Activated T-helper 2 cell treated with anti-CD3 and anti-CD28 coated beads, Interferon-gamma antibody, Interleukin-2, Interleukin-4, amounts not matched to agents 10 μg/mL and 5 μg/mL and 100 μg/mL, durations not matched to agents 14 hours and 24 hours and 36 hours (primary cell): ENCODE measurements at regions not wholly inside any gene's neighbourhood (a gene's known extent, or its start where the extent isn't known, plus 50 kb on each side); places are given as distances from the start of the nearest gene placed in this dataset.

Experiments
- DNase-seq: peaks from one replicate; pipeline ENCODE4 v3.0.0; 2021; ENCODE audit warnings: low spot score
- H3K27ac Mint-ChIP-seq: one replicate; pipeline ENCODE4 v1.8.0; 2021; ENCODE audit warnings: mixed read lengths
- H3K27me3 Mint-ChIP-seq: one replicate; pipeline ENCODE4 v1.8.0; 2021; ENCODE audit warnings: low read depth, mixed read lengths
- H3K36me3 Mint-ChIP-seq: one replicate; pipeline ENCODE4 v1.8.0; 2021; ENCODE audit warnings: low read depth, mixed read lengths
- H3K4me1 Mint-ChIP-seq: one replicate; pipeline ENCODE4 v1.8.0; 2021; ENCODE audit warnings: low read depth, mixed read lengths
- H3K4me3 Mint-ChIP-seq: one replicate; pipeline ENCODE4 v1.8.0; 2021; ENCODE audit warnings: low read depth, mild to moderate bottlenecking, moderate library complexity, mixed read lengths
- H3K9me3 Mint-ChIP-seq: one replicate; pipeline ENCODE4 v1.8.0; 2021; ENCODE audit warnings: mixed read lengths
- intact Hi-C: fragments of 100-400 bp; cut with micrococcal nuclease; formaldehyde crosslinking; loops from one replicate; pipeline ENCODE4 v1.15.1; 2023

DNA sequence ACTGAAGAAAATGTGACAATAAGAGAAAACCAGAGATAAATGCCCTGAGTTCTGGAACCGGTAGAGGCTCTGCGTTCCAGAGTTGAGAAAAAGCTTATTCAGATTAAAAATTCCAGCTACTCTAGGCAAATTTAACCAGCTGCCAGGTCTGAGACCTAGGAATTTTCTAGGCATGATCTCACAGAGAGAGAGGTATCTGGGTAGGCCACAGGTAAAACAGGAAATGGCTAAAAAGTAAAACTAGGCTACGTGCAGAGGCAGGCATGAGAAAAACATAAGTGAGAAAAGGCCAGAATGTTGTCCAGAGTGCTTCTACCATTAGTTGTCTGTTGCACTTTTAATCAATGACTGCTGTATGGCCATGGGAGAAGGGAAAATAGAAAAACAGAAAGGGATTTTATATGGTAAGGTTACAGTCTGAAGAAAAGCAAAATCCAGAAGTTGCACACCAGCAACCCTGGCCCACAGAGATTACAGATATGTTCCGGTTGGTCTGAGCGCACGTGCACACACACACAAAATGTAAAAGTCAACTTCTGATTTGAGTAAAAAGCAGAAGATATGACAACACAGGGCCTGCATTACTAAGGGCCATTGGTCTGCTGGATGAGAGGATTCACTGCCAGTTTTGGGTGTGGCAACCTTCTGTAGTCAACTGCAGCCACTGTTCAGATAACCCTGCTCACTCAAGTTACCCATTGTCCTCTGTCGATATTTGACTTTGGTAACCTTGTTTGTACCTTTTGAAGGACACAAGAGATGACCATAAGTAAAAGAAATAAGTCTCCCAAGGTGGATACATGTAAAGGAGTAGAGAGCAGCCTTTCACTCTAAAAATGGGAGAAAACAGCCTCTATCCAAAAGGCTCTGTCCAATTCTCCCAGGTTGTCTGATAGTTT is 266.0 kb downstream of the DTWD2 start:
- intact Hi-C loops, result no loop called here

DNA sequence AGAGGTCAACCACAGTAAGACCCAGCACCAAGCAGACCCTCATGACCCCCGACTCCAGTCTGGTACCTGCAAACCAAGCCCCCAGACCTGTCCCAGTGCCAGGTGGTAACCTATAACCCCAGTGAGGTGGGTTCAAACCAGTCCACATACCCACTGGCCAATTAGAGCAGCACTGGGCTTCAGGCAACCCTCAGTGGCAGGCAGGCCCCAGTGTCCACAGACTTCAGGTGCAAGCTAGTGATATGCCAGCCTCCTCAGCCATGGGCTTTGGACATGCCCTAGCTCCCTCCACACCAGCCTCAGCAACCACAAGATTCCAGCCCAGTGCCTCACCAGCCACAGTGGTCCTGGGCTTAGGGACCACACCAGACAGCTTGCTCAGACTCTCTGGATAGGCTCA is 276.6 kb downstream of the DTWD2 start:
- Mint-ChIP-seq H3K36me3 (no peaks in the 10 kb centered on the region), H3K4me3 (no peak overlapping the region), H3K4me1 (no peaks in the 10 kb centered on the region), H3K27me3 (no peaks in the 10 kb centered on the region), H3K9me3 (peaks cover 13% of the 10 kb centered on the region), H3K27ac (no peak overlapping the region)
- intact Hi-C loops, result no loop called here
- DNase-seq, result no peak

More for the DNA sequence above, 266.0 kb downstream of the DTWD2 start:
- no peak for DNase-seq
- no peaks in the 10 kb centered on the region for H3K4me1 Mint-ChIP-seq
- H3K27me3 Mint-ChIP-seq, result no peaks in the 10 kb centered on the region
- H3K27ac Mint-ChIP-seq, result no peak overlapping the region
- no peak overlapping the region for H3K4me3 Mint-ChIP-seq
- H3K9me3 Mint-ChIP-seq, result no peaks in the 10 kb centered on the region
- no peaks in the 10 kb centered on the region for H3K36me3 Mint-ChIP-seq

DNA sequence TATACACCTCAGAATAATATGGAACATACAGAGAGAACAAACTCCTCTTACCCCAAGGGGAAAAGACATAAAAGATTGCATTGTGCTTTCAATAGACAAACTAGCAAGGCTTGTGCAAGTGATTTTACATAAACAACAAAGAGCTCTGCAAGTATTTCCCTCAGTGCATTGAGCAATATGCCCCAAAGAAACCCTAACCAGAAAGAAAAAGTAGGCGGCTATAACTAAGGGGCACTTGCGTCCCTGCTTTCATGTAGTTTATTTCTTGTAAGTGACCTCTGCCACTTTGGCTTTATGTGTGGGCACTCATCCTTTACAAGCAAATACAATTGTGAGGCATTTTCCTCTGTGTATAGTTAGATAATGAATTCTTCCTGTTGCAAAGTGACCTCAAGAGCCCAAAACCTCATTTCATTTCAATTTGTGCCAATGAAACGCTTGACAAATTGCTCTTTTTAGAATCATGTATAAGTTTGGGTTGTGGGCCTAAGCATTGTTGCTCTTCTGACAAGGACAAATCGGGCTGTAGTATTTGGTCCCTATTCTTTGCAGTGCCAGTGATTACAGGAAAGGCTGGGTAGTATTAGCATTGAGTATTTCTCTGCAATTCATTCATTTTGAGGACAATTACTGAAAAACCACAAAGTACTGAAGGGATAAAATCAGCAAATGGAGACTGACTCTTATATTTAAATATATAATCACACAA is 282.2 kb downstream of the DTWD2 start:
- intact Hi-C loops, result no loop called here
- DNase-seq, result no peak
- Mint-ChIP-seq H3K27me3 (no peaks in the 10 kb centered on the region), H3K27ac (no peak overlapping the region), H3K4me1 (no peaks in the 10 kb centered on the region), H3K9me3 (peaks cover 21% of the 10 kb centered on the region), H3K4me3 (no peak overlapping the region), H3K36me3 (no peaks in the 10 kb centered on the region)

- DNase-seq, result no peak
- Mint-ChIP-seq H3K9me3 (peaks cover 21% of the 10 kb centered on the region), H3K27me3 (no peaks in the 10 kb centered on the region), H3K27ac (no peak overlapping the region), H3K36me3 (no peaks in the 10 kb centered on the region), H3K4me3 (no peak overlapping the region), H3K4me1 (no peaks in the 10 kb centered on the region)
- intact Hi-C loops, result no loop called here
Observed at GRCh38 chr5:118703241-118703640, 285.1 kb downstream of the DTWD2 start.

- Mint-ChIP-seq H3K27me3 (no peaks in the 10 kb centered on the region), H3K27ac (no peak overlapping the region)
- intact Hi-C loops, result no loop called here
Observed at GRCh38 chr5:118701791-118702190, 286.6 kb downstream of the DTWD2 start.

DNA sequence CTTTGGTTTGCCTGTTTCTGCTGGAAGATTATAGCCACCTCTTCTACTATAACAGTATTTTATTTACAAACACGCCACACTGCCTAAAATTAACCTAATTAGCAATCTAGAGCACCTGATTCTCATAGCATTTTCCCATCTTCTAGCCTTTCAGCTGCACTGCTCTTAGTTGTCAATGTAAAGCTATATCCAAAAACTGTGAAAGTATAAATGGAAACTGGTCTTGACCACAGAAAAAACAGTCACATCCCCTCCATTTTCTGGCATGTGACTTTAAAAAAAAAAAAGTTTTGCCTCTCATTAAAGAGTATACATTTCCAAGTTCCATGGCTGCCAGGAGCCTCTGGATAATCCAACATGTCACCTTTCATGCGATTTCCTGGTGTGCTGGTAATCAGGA is 287.8 kb downstream of the DTWD2 start:
- DNase-seq, result no peak
- Mint-ChIP-seq H3K4me3 (no peak overlapping the region), H3K36me3 (no peaks in the 10 kb centered on the region), H3K27ac (no peak overlapping the region), H3K4me1 (no peaks in the 10 kb centered on the region), H3K27me3 (no peaks in the 10 kb centered on the region), H3K9me3 (peaks cover 18% of the 10 kb centered on the region)
- intact Hi-C loops, result no loop called here

More at GRCh38 chr5:118701791-118702190, 286.6 kb downstream of the DTWD2 start:
- Mint-ChIP-seq H3K4me3 (no peak overlapping the region), H3K36me3 (no peaks in the 10 kb centered on the region), H3K4me1 (no peaks in the 10 kb centered on the region), H3K9me3 (peaks cover 21% of the 10 kb centered on the region)
- DNase-seq, result no peak

DNA sequence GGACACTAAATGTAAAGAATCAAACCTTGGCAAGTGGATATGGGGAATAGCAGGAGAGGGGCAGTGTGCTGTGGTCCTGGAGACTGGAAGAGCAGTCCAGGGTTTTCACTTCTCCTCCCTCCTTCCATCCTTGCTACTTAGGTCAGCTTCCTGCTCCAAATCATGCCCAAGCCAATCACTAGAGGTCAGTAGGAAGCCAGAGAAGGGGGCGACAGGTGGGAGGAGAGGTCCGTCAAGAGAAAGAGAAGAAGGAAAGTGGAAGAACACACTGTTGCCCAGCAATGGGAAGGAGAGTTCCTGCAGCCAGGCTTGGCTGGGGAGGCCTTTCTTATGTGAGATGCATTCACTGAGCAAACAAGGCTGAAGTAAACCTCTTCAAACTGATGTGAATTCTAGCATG is 289.6 kb downstream of the DTWD2 start:
- H3K27ac Mint-ChIP-seq, result no peak overlapping the region
- no peak for DNase-seq
- H3K9me3 Mint-ChIP-seq, result peaks cover 4% of the 10 kb centered on the region
- no peaks in the 10 kb centered on the region for H3K27me3 Mint-ChIP-seq
- H3K4me1 Mint-ChIP-seq, result no peaks in the 10 kb centered on the region
- H3K4me3 Mint-ChIP-seq, result no peak overlapping the region
- intact Hi-C loops, result no loop called here
- no peaks in the 10 kb centered on the region for H3K36me3 Mint-ChIP-seq

- no peaks in the 10 kb centered on the region for H3K4me1 Mint-ChIP-seq
- H3K27me3 Mint-ChIP-seq, result no peaks in the 10 kb centered on the region
- intact Hi-C loops, result no loop called here
- no peak for DNase-seq
- no peaks in the 10 kb centered on the region for H3K36me3 Mint-ChIP-seq
- no peaks in the 10 kb centered on the region for H3K9me3 Mint-ChIP-seq
- H3K27ac Mint-ChIP-seq, result no peak overlapping the region
- H3K4me3 Mint-ChIP-seq, result no peak overlapping the region
Observed at GRCh38 chr5:118696076-118696475, 292.3 kb downstream of the DTWD2 start.

DNA sequence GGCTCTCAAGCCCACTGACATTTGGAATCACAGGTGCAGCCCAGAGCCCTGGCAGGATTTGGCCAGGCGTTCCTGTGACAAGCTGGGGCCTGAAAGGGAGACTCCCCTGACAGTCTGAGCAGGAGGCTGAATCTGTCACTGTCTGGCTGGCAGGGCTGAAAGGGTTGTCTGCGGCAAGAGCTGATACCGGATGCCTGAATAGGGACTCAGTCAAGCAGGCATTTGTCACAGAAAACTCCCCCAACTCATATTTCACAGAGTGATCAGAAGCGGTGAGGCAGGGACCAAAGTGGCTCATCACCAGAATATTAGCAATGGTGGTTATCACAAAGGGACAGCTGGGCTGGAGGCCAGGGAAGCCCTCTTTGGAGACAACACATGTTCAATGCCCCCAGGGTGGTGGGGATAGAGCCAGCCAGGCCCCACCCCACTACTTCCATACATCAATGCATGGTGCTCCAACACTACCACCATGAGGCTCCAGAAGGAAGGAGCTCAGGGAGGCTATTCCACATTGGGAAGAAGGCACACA is 295.5 kb downstream of the DTWD2 start:
- no peaks in the 10 kb centered on the region for H3K36me3 Mint-ChIP-seq
- H3K4me3 Mint-ChIP-seq, result no peak overlapping the region
- no peaks in the 10 kb centered on the region for H3K9me3 Mint-ChIP-seq
- intact Hi-C loops, result no loop called here
- H3K27ac Mint-ChIP-seq, result no peak overlapping the region
- DNase-seq, result no peak
- no peaks in the 10 kb centered on the region for H3K4me1 Mint-ChIP-seq
- no peaks in the 10 kb centered on the region for H3K27me3 Mint-ChIP-seq

DNA sequence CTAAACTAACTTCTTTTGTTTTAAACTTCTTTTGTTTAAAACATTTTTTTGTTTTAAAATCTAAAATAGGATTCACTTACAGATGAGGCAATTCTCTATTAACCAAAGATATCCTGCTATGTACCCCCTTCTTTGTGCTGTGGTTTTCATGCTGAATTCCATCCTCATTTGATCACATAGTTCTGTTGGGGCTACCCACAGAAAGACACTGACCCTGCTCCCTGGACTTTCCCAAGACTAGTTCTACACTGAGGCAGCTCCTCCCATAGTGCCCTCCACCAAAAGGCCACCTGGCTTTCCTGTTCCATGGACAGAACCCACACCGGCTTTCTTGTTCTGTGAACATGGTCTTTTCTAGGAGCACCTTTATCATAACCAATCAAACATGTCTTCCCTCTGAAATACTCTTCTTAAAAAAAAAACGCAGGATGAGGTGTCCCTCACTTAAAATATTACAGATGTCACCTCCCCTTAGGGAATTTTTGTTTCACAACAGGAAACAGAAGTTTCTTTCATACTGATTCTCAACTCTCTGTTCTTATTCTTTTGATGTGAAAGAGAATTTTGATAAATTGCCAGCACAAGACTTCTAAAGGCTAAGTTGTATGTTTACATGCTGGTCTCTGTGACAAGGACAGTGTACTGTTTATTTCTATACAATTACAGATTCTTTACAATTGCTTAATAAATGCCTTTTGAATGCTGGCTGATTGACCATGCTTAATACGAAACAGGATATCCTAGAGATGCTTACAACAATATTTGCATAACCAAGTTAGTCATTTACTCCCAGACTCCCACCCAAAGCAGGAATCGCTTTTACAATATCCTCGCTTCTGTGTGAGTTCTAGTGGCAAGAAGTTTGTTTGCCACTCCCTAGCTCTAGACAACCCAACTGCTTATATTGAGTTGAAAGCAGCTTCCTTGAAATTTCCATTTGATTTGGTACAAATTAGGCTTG is 300.4 kb downstream of the DTWD2 start:
- no peaks in the 10 kb centered on the region for H3K27me3 Mint-ChIP-seq
- no peaks in the 10 kb centered on the region for H3K9me3 Mint-ChIP-seq
- intact Hi-C loops, result no loop called here
- no peak for DNase-seq
- no peaks in the 10 kb centered on the region for H3K36me3 Mint-ChIP-seq
- H3K27ac Mint-ChIP-seq, result no peak overlapping the region
- H3K4me1 Mint-ChIP-seq, result no peaks in the 10 kb centered on the region
- H3K4me3 Mint-ChIP-seq, result no peak overlapping the region

GRCh38 chr5:118687100-118687499 is 301.2 kb downstream of the DTWD2 start:
- DNase-seq, result no peak
- Mint-ChIP-seq H3K4me3 (no peak overlapping the region), H3K36me3 (no peaks in the 10 kb centered on the region), H3K4me1 (no peaks in the 10 kb centered on the region), H3K27me3 (no peaks in the 10 kb centered on the region), H3K9me3 (no peaks in the 10 kb centered on the region), H3K27ac (no peak overlapping the region)
- intact Hi-C loops, result no loop called here

- intact Hi-C loops, result no loop called here
- H3K27me3 Mint-ChIP-seq, result no peaks in the 10 kb centered on the region
- no peak overlapping the region for H3K27ac Mint-ChIP-seq
- DNase-seq, result no peak
- H3K36me3 Mint-ChIP-seq, result no peaks in the 10 kb centered on the region
- no peak overlapping the region for H3K4me3 Mint-ChIP-seq
- no peaks in the 10 kb centered on the region for H3K9me3 Mint-ChIP-seq
- no peaks in the 10 kb centered on the region for H3K4me1 Mint-ChIP-seq
Observed at GRCh38 chr5:118681655-118682054, 306.7 kb downstream of the DTWD2 start.
